ENCODE measurements at regions not wholly inside any gene's neighbourhood (a gene's known extent, or its start where the extent isn't known, plus 50 kb on each side); places are given as distances from the start of the nearest gene placed in this dataset.

GRCh38 chr13:105971738-105972137 lies 563.7 kb downstream of the EFNB2 start:
- TF ChIP-seq ZNF274 (IDR thresholded peaks at IDR 0.05; ENCODE audit: low read depth, low read length) (no peak), SUZ12 (IDR thresholded peaks at IDR 0.05; ENCODE audit: extremely low read depth, insufficient read depth, insufficient read length) (no peak)
